Peyer's patch (tissue), 4 donors: ENCODE measurements at regions not wholly inside any gene's neighbourhood (a gene's known extent, or its start where the extent isn't known, plus 50 kb on each side); places are given as distances from the start of the nearest gene placed in this dataset.

ENCODE experiments used
- DNase-seq, 3 donors: peaks; one replicate each; pipeline ENCODE4 v3.0.0-alpha.2; 2017 to 2019
- H3K27ac ChIP-seq, 4 donors: fragments of 200-600 bp; sonication (generic); one replicate each; pipeline ENCODE4 v1.5.1; 2016 to 2019
- H3K27me3 ChIP-seq, 2 donors: fragments of 200-600 bp; sonication (generic); one replicate each; pipeline ENCODE4 v1.5.1; 2019
- H3K36me3 ChIP-seq, 3 donors: fragments of 200-600 bp; sonication (generic); one replicate each; pipeline ENCODE4 v1.5.1; 2016 to 2019
- H3K4me1 ChIP-seq, 4 donors: fragments of 200-600 bp; sonication (generic); one replicate each; pipeline ENCODE4 v1.5.1; 2016 to 2019
- H3K4me3 ChIP-seq, 4 donors: fragments of 200-600 bp; sonication (generic); 1 replicate in 3 of 4; 2 replicates in 1 of 4; pipeline ENCODE4 v1.5.1; 2016 to 2019; ENCODE audit warnings: mild to moderate bottlenecking in 1 of 4
- H3K9me3 ChIP-seq, 4 donors: fragments of 200-600 bp; sonication (generic); one replicate each; pipeline ENCODE4 v1.5.1; 2016 to 2019; ENCODE audit warnings: mild to moderate bottlenecking in 1 of 4
- CTCF ChIP-seq, 6 experiments: fragments of 450-650 bp in 4 of 6; fragments of 200-600 bp in 2 of 6; sonication (generic) in 1 of 6; IDR thresholded peaks; one replicate each; pipeline ENCODE4 v1.5.1; 2017 to 2019; ENCODE audit warnings: antibody characterized with exemption in 6 of 6, mild to moderate bottlenecking in 3 of 6, moderate library complexity in 1 of 6
- POLR2A ChIP-seq, 2 donors: fragments of 450-650 bp; IDR thresholded peaks; one replicate each; pipeline ENCODE4 v1.5.1; 2017; ENCODE audit warnings: antibody characterized with exemption in 2 of 2, mild to moderate bottlenecking in 2 of 2, moderate library complexity in 2 of 2

GRCh38 chr21:16002874-16003466 is 273.2 kb downstream of the USP25 start:
- no peaks in the 10 kb centered on the region for H3K9me3 ChIP-seq
- no peak overlapping the region for H3K27ac ChIP-seq
- no peaks in the 10 kb centered on the region for H3K27me3 ChIP-seq
- DNase-seq = no peak
- no peak for TF ChIP-seq CTCF (IDR thresholded peaks at IDR 0.05)
- no peak for TF ChIP-seq POLR2A (IDR thresholded peaks at IDR 0.05)
- no peak overlapping the region for H3K4me3 ChIP-seq
- no peaks in the 10 kb centered on the region for H3K4me1 ChIP-seq
- H3K36me3 ChIP-seq = no peaks in the 10 kb centered on the region

DNA sequence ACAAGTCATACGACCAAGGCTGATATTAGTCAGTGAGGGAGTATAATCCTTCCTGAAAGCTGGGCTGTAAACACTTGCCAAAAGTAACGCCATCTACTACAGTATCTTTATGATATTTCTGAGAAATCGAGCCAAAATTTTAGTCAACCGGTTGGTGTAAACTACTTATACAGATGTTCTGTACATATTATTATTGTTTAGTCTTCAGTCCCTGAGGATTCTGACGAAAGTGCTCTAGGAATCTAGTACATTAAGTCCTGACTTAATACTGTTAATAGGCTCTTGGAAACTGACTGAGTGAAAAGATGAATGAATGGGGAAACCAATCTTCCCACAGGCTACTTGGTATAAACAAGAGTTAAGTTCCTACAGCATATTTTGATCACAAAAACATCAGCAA is 274.3 kb downstream of the USP25 start:
- H3K4me1 ChIP-seq = no peaks in the 10 kb centered on the region
- H3K27ac ChIP-seq = no peak overlapping the region
- no peak overlapping the region for H3K4me3 ChIP-seq
- TF ChIP-seq CTCF (IDR thresholded peaks at IDR 0.05) (no peak), POLR2A (IDR thresholded peaks at IDR 0.05) (no peak)
- no peaks in the 10 kb centered on the region for H3K27me3 ChIP-seq
- no peaks in the 10 kb centered on the region for H3K36me3 ChIP-seq
- H3K9me3 ChIP-seq = no peaks in the 10 kb centered on the region
- DNase-seq = no peak

DNA sequence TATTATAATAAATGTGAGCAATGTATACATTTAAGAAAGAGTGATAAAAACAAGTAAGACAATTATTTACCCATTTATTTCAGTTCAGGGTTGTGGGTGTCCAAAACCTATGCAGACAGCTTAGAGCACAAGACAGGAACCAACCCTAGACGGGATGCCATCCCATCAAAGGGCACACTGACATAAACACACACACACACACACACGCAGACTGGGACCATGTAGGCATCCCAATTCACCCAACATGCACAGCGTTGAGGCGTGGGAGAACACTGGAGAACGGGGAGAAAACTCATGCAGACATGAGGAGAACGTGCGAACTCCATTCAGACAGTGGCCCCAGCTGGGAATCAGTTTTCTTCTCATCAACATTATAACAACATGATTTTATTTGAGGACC is 274.7 kb downstream of the USP25 start:
- Histone ChIP-seq H3K27me3 (no peaks in the 10 kb centered on the region), H3K4me3 (no peak overlapping the region), H3K4me1 (no peaks in the 10 kb centered on the region), H3K9me3 (no peaks in the 10 kb centered on the region), H3K36me3 (no peaks in the 10 kb centered on the region), H3K27ac (no peak overlapping the region)
- no peak for DNase-seq
- TF ChIP-seq POLR2A (IDR thresholded peaks at IDR 0.05) (no peak), CTCF (IDR thresholded peaks at IDR 0.05) (no peak)

DNA sequence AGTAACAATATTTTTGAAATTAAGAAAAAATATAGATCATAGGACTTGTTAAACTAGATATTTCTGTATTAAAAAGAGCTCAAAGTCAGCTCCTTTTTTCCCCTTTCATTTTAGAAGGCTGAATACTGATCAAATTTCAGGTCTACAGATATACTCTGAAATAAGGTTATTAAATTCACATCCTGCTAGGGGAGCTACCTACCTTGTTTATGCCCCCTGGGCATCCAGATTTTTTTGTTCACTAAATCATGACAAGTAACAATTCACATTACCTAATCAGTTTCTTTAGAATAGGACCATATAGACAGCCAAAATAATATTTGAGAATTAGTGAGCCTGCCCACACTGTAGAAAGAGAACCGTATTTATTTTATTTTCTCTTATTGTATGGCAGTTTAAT is 276.2 kb downstream of the USP25 start:
- no peaks in the 10 kb centered on the region for H3K4me1 ChIP-seq
- TF ChIP-seq CTCF (IDR thresholded peaks at IDR 0.05) (no peak), POLR2A (IDR thresholded peaks at IDR 0.05) (no peak)
- DNase-seq = no peak
- no peak overlapping the region for H3K4me3 ChIP-seq
- no peaks in the 10 kb centered on the region for H3K36me3 ChIP-seq
- H3K27ac ChIP-seq = no peak overlapping the region
- H3K9me3 ChIP-seq = no peaks in the 10 kb centered on the region
- no peaks in the 10 kb centered on the region for H3K27me3 ChIP-seq

- Histone ChIP-seq H3K27me3 (no peaks in the 10 kb centered on the region), H3K36me3 (no peaks in the 10 kb centered on the region), H3K9me3 (no peaks in the 10 kb centered on the region), H3K4me3 (no peak overlapping the region), H3K4me1 (no peaks in the 10 kb centered on the region), H3K27ac (no peak overlapping the region)
- DNase-seq = no peak
- TF ChIP-seq CTCF (IDR thresholded peaks at IDR 0.05) (no peak), POLR2A (IDR thresholded peaks at IDR 0.05) (no peak)
Measured at GRCh38 chr21:16007943-16008342, 278.2 kb downstream of the USP25 start.

- TF ChIP-seq POLR2A (IDR thresholded peaks at IDR 0.05) = no peak
- TF ChIP-seq CTCF (IDR thresholded peaks at IDR 0.05) = no peak
- H3K36me3 ChIP-seq = no peaks in the 10 kb centered on the region
- H3K9me3 ChIP-seq = no peaks in the 10 kb centered on the region
- H3K4me1 ChIP-seq = no peaks in the 10 kb centered on the region
- no peak overlapping the region for H3K4me3 ChIP-seq
- no peak for DNase-seq
- H3K27me3 ChIP-seq = no peaks in the 10 kb centered on the region
- no peak overlapping the region for H3K27ac ChIP-seq
Measured at GRCh38 chr21:16011719-16012118, 281.9 kb downstream of the USP25 start.
